Activated CD4-positive, alpha-beta T cell treated with anti-CD3 and anti-CD28 coated beads, Interleukin-2, amount 10 ng/mL, durations not matched to agents 7 days and 5 days (primary cell): ENCODE measurements at regions not wholly inside any gene's neighbourhood (a gene's known extent, or its start where the extent isn't known, plus 50 kb on each side); places are given as distances from the start of the nearest gene placed in this dataset.

Experiments used
- CTCF ChIA-PET: fragments of 350-600 bp; sonication (Branson Sonifier 250); formaldehyde crosslinking; loops from one replicate; lab custom pipeline; 2021; ENCODE audit warnings: antibody characterized with exemption; lab: Charles Lee
- POLR2A ChIA-PET: fragments of 350-600 bp; sonication (Branson Sonifier 250); formaldehyde crosslinking; loops from one replicate; lab custom pipeline; 2021; ENCODE audit warnings: antibody characterized with exemption; lab: Charles Lee
- DNase-seq: peaks from one replicate; pipeline ENCODE4 v3.0.0-alpha.2; 2020
- H3K27ac Mint-ChIP-seq: one replicate; pipeline ENCODE4 v1.8.0; 2021; ENCODE audit warnings: mild to moderate bottlenecking, moderate library complexity, mixed read lengths
- H3K27me3 Mint-ChIP-seq: one replicate; pipeline ENCODE4 v1.8.0; 2021; ENCODE audit warnings: mixed read lengths
- H3K36me3 Mint-ChIP-seq: one replicate; pipeline ENCODE4 v1.8.0; 2021; ENCODE audit warnings: low read depth, mixed read lengths
- H3K4me1 Mint-ChIP-seq: one replicate; pipeline ENCODE4 v1.8.0; 2021; ENCODE audit warnings: mixed read lengths
- H3K4me3 Mint-ChIP-seq: one replicate; pipeline ENCODE4 v1.8.0; 2021; ENCODE audit warnings: mild to moderate bottlenecking, moderate library complexity, mixed read lengths
- H3K9me3 Mint-ChIP-seq: one replicate; pipeline ENCODE4 v1.8.0; 2021; ENCODE audit warnings: mixed read lengths

DNA sequence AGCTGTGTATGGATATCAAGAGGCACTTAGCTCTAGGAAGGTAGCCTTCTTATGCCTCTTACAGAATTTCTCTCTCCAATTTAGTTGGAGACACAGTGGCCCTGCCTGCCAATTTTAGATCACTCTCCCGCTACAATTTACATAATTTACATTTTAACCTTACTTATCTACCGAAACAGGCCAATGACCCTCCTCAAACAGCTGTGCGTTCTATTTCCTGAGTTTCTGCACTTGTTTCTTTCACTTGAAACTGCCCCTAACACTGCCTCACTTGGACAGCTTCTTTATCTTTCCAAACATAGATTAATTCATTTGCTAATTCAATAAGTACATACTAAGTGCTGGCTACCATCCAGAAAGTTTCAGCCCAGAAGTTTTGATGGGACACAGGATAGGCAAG is 52.9 kb upstream of the HDDC2 start:
- peaks cover 2% of the 10 kb centered on the region for H3K4me1 Mint-ChIP-seq
- ChIA-PET CTCF (no interaction called here), POLR2A (no interaction called here)
- no peaks in the 10 kb centered on the region for H3K9me3 Mint-ChIP-seq
- H3K27me3 Mint-ChIP-seq = peaks cover 29% of the 10 kb centered on the region
- no peaks in the 10 kb centered on the region for H3K36me3 Mint-ChIP-seq
- H3K4me3 Mint-ChIP-seq = no peak overlapping the region
- no peak for DNase-seq
- H3K27ac Mint-ChIP-seq = no peak overlapping the region

DNA sequence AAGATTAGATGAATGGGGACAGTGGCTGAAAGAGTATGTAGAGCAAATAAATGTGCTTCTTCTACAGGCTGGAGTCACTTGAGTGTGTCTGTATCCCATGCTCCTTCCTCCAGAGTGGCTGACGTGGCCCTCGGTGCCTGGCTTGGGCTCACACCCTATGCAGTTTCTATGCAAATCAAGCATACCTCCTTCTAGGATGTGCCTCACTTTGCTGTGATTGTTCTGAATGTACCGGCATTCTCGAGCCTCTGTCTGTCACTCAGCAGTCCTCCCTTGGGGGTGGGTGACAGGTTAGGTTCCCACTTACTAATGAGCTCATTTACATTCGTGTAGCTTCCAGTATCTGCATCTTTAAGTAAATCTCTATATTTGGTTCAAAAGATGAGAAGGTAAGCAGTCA is 55.1 kb upstream of the HDDC2 start:
- no peak overlapping the region for H3K27ac Mint-ChIP-seq
- no peaks in the 10 kb centered on the region for H3K36me3 Mint-ChIP-seq
- H3K27me3 Mint-ChIP-seq = peaks cover 35% of the 10 kb centered on the region
- no peak for DNase-seq
- H3K4me1 Mint-ChIP-seq = peaks cover 2% of the 10 kb centered on the region
- H3K4me3 Mint-ChIP-seq = no peak overlapping the region
- POLR2A ChIA-PET = no interaction called here
- no peaks in the 10 kb centered on the region for H3K9me3 Mint-ChIP-seq
- CTCF ChIA-PET = no interaction called here

DNA sequence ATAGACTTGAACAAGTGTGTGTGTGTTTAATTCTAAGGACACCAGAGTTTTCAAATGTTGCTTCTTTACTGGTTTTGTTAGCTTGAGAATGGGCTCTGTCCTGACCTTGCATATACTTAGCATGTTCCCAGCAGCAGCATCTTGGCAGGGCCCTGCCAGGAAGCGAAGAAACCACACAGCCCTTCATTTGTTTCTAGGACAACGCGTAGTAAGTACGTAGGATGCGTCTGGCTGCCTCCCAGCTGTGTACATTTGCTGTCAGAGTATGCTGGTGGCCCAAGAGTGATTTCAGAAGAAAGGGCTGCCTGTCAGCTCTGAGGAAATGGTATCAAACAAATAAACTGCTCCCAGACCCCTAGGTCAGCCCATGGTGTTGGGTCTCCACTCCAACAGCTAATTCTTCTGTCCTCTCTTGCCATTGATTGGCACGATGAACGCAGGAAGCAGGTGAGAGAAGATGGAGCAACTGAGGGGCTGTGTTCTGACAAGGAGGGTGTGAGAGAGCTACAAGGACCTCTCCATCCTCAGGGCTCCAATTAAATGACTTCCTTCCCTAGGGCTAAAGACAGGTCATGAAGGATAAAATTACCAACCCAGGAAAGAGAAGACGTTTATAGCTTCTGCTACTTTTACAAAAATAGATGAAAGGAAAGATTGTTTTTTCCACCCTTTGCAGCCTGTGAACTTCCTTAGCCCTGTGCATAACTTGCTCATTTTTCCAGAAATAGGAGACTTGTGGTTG is 55.9 kb upstream of the HDDC2 start:
- CTCF ChIA-PET = no interaction called here

GRCh38 chr6:125358898-125359297 is 57.1 kb upstream of the HDDC2 start:
- Mint-ChIP-seq H3K27me3 (peaks cover 50% of the 10 kb centered on the region), H3K36me3 (no peaks in the 10 kb centered on the region), H3K4me3 (no peak overlapping the region), H3K4me1 (peaks cover 5% of the 10 kb centered on the region), H3K9me3 (no peaks in the 10 kb centered on the region), H3K27ac (no peak overlapping the region)
- POLR2A ChIA-PET = no interaction called here
- DNase-seq = no peak
- CTCF ChIA-PET = no interaction called here

More for the DNA sequence above, 55.9 kb upstream of the HDDC2 start:
- DNase-seq = no peak
- Mint-ChIP-seq H3K4me3 (no peak overlapping the region), H3K36me3 (no peaks in the 10 kb centered on the region), H3K9me3 (no peaks in the 10 kb centered on the region), H3K4me1 (peaks cover 4% of the 10 kb centered on the region), H3K27ac (no peak overlapping the region), H3K27me3 (peaks cover 40% of the 10 kb centered on the region)
- POLR2A ChIA-PET = no interaction called here

- POLR2A ChIA-PET = no interaction called here
Observed at GRCh38 chr6:125361868-125362267, 60.1 kb upstream of the HDDC2 start.

GRCh38 chr6:125363039-125363823 is 61.5 kb upstream of the HDDC2 start:
- no peaks in the 10 kb centered on the region for H3K36me3 Mint-ChIP-seq
- H3K27ac Mint-ChIP-seq = no peak overlapping the region
- no peak overlapping the region for H3K4me3 Mint-ChIP-seq
- no peaks in the 10 kb centered on the region for H3K9me3 Mint-ChIP-seq
- DNase-seq = no peak
- H3K27me3 Mint-ChIP-seq = peaks cover 63% of the 10 kb centered on the region
- ChIA-PET POLR2A (no interaction called here), CTCF (no interaction called here)
- H3K4me1 Mint-ChIP-seq = peaks cover 3% of the 10 kb centered on the region

More at GRCh38 chr6:125361868-125362267, 60.1 kb upstream of the HDDC2 start:
- Mint-ChIP-seq H3K4me1 (peaks cover 5% of the 10 kb centered on the region), H3K4me3 (no peak overlapping the region), H3K9me3 (no peaks in the 10 kb centered on the region), H3K27ac (no peak overlapping the region), H3K27me3 (peaks cover 69% of the 10 kb centered on the region), H3K36me3 (no peaks in the 10 kb centered on the region)
- no peak for DNase-seq
- CTCF ChIA-PET = no interaction called here

- Mint-ChIP-seq H3K4me1 (peaks cover 3% of the 10 kb centered on the region), H3K27ac (no peak overlapping the region), H3K27me3 (peaks cover 60% of the 10 kb centered on the region), H3K36me3 (no peaks in the 10 kb centered on the region), H3K4me3 (no peak overlapping the region), H3K9me3 (no peaks in the 10 kb centered on the region)
- POLR2A ChIA-PET = no interaction called here
- CTCF ChIA-PET = interaction anchor here (0.7 kb wide), 1 partner anchor 460 kb away, joined by 3 read pairs; no protein-coding TSS in a partner anchor
- no peak for DNase-seq
Observed at GRCh38 chr6:125363824-125364165, 62.0 kb upstream of the HDDC2 start.

DNA sequence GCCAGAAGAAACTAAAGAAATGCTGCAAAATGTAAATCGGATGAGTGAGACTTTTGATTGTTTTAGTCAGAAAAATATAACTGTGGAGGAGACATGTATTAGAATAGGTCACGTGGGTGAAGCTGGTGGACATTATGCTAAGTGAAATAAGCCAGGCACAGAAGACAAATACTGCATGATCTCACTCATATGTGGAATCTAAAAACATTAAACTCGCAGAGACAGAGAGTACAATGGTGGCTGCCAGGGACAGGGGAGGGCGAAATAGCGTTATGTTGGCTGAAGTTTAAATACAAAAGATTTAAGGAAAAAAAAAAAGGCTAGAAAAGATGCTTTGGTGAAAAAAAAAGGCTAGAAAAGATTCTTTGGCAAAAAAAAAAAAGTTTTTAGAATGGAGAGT is 63.5 kb upstream of the HDDC2 start:
- H3K27me3 Mint-ChIP-seq = peaks cover 58% of the 10 kb centered on the region
- no peaks in the 10 kb centered on the region for H3K36me3 Mint-ChIP-seq
- H3K9me3 Mint-ChIP-seq = no peaks in the 10 kb centered on the region
- DNase-seq = no peak
- H3K4me1 Mint-ChIP-seq = peaks cover 3% of the 10 kb centered on the region
- H3K4me3 Mint-ChIP-seq = no peak overlapping the region
- ChIA-PET POLR2A (no interaction called here), CTCF (no interaction called here)
- H3K27ac Mint-ChIP-seq = no peak overlapping the region

GRCh38 chr6:125367036-125367782 is 65.4 kb upstream of the HDDC2 start:
- Mint-ChIP-seq H3K27ac (no peak overlapping the region), H3K27me3 (peaks cover 47% of the 10 kb centered on the region), H3K9me3 (no peaks in the 10 kb centered on the region), H3K4me1 (peaks cover 3% of the 10 kb centered on the region), H3K4me3 (no peak overlapping the region), H3K36me3 (no peaks in the 10 kb centered on the region)
- DNase-seq = no peak
- ChIA-PET POLR2A (no interaction called here), CTCF (interaction anchor here (0.6 kb wide), 1 partner anchor 607 kb away, joined by 7 read pairs; no protein-coding TSS in a partner anchor)

DNA sequence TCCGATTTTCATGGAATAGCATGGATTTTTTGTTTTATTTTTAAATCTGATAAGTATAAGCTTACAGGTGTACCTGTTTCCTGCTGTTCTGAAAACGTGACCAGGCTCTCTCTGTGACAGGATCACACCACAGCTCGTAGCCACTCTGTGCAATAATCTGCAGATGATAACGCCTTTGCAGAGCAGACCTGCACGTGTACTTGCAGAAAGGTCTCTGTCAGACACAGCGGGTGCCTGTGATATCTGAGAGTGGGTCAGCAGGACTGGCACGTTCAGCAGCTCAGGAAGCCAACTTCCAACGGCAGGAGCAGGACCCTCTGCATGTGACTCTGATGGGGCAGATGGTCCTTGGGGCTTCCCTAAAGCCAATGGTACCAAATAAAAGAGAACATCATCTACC is 68.6 kb upstream of the HDDC2 start:
- Mint-ChIP-seq H3K9me3 (no peaks in the 10 kb centered on the region), H3K4me1 (no peaks in the 10 kb centered on the region), H3K27me3 (peaks cover 24% of the 10 kb centered on the region), H3K27ac (no peak overlapping the region), H3K4me3 (no peak overlapping the region), H3K36me3 (no peaks in the 10 kb centered on the region)
- ChIA-PET POLR2A (no interaction called here), CTCF (no interaction called here)
- DNase-seq = no peak

GRCh38 chr6:125375013-125375412 is 73.2 kb upstream of the HDDC2 start:
- CTCF ChIA-PET = no interaction called here
- Mint-ChIP-seq H3K4me1 (no peaks in the 10 kb centered on the region), H3K9me3 (no peaks in the 10 kb centered on the region), H3K27me3 (peaks cover 21% of the 10 kb centered on the region), H3K27ac (no peak overlapping the region), H3K36me3 (no peaks in the 10 kb centered on the region), H3K4me3 (no peak overlapping the region)
- DNase-seq = no peak
- POLR2A ChIA-PET = no interaction called here

GRCh38 chr6:125375821-125376220 is 74.1 kb upstream of the HDDC2 start:
- DNase-seq = no peak
- CTCF ChIA-PET = no interaction called here
- Mint-ChIP-seq H3K27ac (no peak overlapping the region), H3K9me3 (no peaks in the 10 kb centered on the region), H3K27me3 (peaks cover 23% of the 10 kb centered on the region), H3K36me3 (no peaks in the 10 kb centered on the region), H3K4me1 (no peaks in the 10 kb centered on the region), H3K4me3 (no peak overlapping the region)
- POLR2A ChIA-PET = no interaction called here

GRCh38 chr6:125377621-125378020 is 75.9 kb upstream of the HDDC2 start:
- H3K36me3 Mint-ChIP-seq = no peaks in the 10 kb centered on the region

More at GRCh38 chr6:125377621-125378020, 75.9 kb upstream of the HDDC2 start:
- Mint-ChIP-seq H3K9me3 (no peaks in the 10 kb centered on the region), H3K4me3 (no peak overlapping the region), H3K27me3 (peaks cover 29% of the 10 kb centered on the region), H3K27ac (no peak overlapping the region), H3K4me1 (no peaks in the 10 kb centered on the region)
- ChIA-PET POLR2A (no interaction called here), CTCF (no interaction called here)
- DNase-seq = no peak
